ENCODE measurements at regions not wholly inside any gene's neighbourhood (a gene's known extent, or its start where the extent isn't known, plus 50 kb on each side); places are given as distances from the start of the nearest gene placed in this dataset.
"Not testable (repeated sequence)": the region's sequence is repeated elsewhere in the genome, so short reads cannot be mapped to it uniquely, and the experiment has no call there.

DNA sequence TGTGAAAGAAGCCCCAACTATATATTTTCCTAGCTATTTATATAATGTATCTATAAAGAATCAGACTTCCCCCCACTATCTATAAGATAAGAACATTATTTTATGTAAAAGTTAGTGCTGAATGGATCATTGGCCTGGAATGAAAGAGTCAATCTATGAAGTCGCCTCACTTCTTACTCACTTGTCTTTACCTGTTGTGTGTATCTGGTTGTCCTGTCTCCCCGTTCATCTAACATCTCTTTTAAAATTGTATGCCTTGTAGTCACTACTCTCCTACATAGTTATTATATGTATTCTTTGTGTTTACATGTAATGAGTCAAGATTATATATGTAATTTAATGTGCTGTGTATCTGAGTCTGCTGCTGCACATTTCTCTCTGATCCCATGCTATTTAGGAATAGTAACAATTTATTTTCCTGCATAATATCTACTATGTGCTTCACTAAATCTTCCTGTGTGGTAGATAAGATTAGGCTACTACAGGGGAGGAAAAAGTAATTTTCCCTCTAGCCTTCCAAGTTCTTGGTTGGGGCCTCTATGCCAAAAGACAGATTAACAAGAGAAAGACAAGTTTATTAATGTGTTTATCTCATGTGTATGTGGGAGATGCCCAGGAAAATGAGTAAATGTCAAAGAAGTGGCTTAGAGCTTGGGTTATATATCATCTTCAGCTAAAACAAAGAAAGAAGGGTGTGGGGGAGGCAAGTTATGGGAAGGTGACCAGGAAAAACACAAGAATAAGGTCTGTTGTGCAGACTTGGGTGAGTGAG, 77.6 kb upstream of the FRMPD4 start:
- DNase-seq = no peak

DNA sequence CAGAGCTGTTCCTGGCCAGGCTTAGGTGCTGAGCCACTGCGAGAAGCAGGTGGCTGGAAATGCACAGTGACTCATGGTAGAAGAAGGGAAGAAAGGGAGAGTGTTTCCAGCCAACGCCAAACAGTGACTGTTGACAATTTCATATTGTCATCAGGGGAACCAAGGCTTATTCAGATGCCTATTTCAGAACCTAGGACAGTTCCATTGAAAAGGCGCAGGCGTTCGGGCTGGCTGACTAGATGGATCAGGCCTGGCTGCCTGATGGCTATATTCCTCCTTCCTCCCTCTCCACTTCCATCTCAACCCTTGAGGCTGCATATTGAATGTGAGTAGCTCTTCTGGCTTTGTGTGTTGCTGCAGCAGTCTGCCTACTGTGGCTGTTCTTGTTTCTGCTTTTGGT, 73.0 kb upstream of the FRMPD4 start:
- DNase-seq = peak; percentile 15

DNA sequence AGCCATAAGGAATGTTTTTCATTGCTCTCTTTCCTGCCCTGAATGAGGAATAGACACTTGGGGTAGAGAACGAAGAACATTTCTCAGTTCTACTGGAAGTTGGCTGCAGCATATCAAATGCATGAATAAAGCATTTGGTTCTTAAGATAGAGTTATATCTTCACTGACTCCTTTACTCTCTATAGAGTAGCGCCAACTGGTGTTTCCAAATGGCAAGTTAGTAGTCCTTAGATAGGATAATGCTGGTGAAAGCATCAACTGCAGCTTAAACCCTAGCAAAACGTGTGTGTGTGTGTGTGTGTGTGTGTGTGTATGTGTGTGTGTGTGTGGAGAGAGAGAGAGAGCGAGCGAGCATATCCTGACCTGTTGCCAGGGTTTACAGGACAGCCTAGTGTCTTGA, 62.2 kb upstream of the FRMPD4 start:
- DNase-seq = no peak

DNA sequence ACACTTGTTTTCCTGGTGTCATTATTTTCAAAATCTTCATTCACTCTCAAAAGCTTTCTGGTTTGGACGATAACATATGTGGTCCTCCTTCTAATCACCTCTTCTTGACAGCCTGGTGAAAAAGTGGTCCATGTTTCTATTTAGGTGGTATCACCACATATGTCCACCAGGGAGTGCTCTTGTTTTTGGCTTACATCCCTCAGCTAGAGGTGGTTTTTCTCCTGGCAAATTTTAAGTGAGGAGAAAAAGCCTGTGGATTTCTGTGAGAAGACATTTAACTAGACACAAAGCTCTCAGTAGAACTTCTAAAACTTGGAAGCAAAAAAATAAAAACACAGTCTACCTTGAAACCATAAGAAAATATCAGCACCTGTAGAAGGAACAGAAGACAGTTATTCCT, 58.0 kb upstream of the FRMPD4 start:
- no peak for DNase-seq

DNA sequence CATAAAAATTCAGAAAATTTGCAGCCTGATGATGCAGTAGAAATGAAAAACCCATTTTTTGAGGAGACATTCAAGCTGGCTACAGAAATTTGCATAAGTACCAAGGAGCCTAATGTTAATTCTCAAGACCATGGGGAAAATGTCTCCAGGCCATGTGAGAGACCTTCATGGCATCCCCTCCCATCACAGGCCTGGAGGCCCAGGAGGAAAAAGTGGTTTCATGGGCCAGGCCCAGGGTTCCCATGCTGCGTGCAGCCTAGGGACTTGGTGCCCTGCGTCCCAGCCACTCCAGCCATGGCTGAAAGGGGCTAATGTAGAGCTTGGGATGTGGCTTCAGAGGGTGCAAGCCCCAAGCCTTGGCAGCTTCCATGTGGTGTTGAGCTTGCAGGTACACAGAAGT, 55.3 kb upstream of the FRMPD4 start:
- DNase-seq = not testable (repeated sequence)

Measured in right hindlimb (tissue), 1 donor.